Mammary epithelial cell (primary cell): ENCODE measurements at regions not wholly inside any gene's neighbourhood (a gene's known extent, or its start where the extent isn't known, plus 50 kb on each side); places are given as distances from the start of the nearest gene placed in this dataset.

Source experiments
- CTCF ChIP-seq, 2 donors: IDR thresholded peaks in 1 of 2; conservative IDR thresholded peaks in 1 of 2; 2 replicates each; pipeline ENCODE4 v1.5.1; 2011 to 2012; ENCODE audit warnings: inconsistent platforms in 2 of 2, low read length in 2 of 2, mild to moderate bottlenecking in 2 of 2, control low read depth in 1 of 2, low read depth in 1 of 2; ENCODE audit not compliant: insufficient read depth in 1 of 2; ENCODE audit errors: extremely low read depth in 1 of 2
- EZH2 ChIP-seq: IDR thresholded peaks from 2 replicates; pipeline ENCODE4 v1.6.1; 2012; ENCODE audit warnings: low read length, inconsistent platforms, borderline replicate concordance

- TF ChIP-seq EZH2 (no peak), CTCF (conservative IDR thresholded peaks at IDR 0.05 in 1 of 2, IDR thresholded peaks at IDR 0.05 in 1 of 2; ENCODE audit: extremely low read depth in 1 of 2, insufficient read depth in 1 of 2, low read depth in 1 of 2, low read length in 2 of 2) (no peak)
These were observed 274.1 kb downstream of the ZEB1 start for GRCh38 chr10:31593124-31593523.
